ENCODE measurements at regions not wholly inside any gene's neighbourhood (a gene's known extent, or its start where the extent isn't known, plus 50 kb on each side); places are given as distances from the start of the nearest gene placed in this dataset.

GRCh38 chr18:45151645-45152044 is 463.6 kb upstream of the SLC14A2 start:
- TF ChIP-seq CTCF (IDR thresholded peaks at IDR 0.05; ENCODE audit: borderline replicate concordance): no peak
- Histone ChIP-seq H3K9me3 (replicated peaks) (peaks cover under 1% of the 10 kb centered on the region), H3K27ac (replicated peaks) (no peak overlapping the region), H3K4me1 (peaks cover 8% of the 10 kb centered on the region), H3K4me3 (no peak overlapping the region), H3K27me3 (ENCODE audit: low read depth) (no peaks in the 10 kb centered on the region), H3K36me3 (no peaks in the 10 kb centered on the region)
- DNase-seq: no peak
- intact Hi-C loops (cut with micrococcal nuclease): no loop called here

GRCh38 chr18:45155526-45155925 is 459.8 kb upstream of the SLC14A2 start:
- intact Hi-C loops (cut with micrococcal nuclease): no loop called here
- peaks cover 7% of the 10 kb centered on the region for H3K4me1 ChIP-seq
- no peak for TF ChIP-seq CTCF (IDR thresholded peaks at IDR 0.05; ENCODE audit: borderline replicate concordance)
- H3K4me3 ChIP-seq: no peak overlapping the region
- H3K27ac ChIP-seq (replicated peaks): no peak overlapping the region
- no peaks in the 10 kb centered on the region for H3K36me3 ChIP-seq
- H3K9me3 ChIP-seq (replicated peaks): no peaks in the 10 kb centered on the region
- H3K27me3 ChIP-seq (ENCODE audit: low read depth): no peaks in the 10 kb centered on the region
- DNase-seq: no peak

DNA sequence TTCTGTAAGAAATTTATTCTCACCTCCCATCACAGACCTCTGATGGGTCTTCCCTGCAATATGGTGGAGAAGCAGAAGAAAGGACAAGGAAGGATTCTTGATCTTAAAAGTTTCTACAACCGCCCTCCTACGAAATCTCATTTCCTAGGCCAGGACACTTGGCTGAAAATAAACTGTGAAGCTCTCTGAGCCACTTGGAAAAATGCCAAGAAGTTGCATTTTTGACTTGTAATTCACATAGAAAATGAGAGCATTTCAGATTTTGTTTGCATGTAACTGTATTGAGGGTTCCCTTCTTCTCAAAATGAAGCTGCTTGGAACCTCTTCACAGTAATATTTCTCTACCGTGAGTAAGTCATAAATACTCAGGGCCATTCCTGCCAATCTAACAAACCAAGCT is 458.3 kb upstream of the SLC14A2 start:
- Histone ChIP-seq H3K36me3 (no peaks in the 10 kb centered on the region), H3K9me3 (replicated peaks) (no peaks in the 10 kb centered on the region), H3K27ac (replicated peaks) (no peak overlapping the region), H3K4me3 (no peak overlapping the region), H3K27me3 (ENCODE audit: low read depth) (no peaks in the 10 kb centered on the region), H3K4me1 (peaks cover 7% of the 10 kb centered on the region)
- intact Hi-C loops (cut with micrococcal nuclease): no loop called here
- DNase-seq: no peak
- no peak for TF ChIP-seq CTCF (IDR thresholded peaks at IDR 0.05; ENCODE audit: borderline replicate concordance)

GRCh38 chr18:45157576-45157975 is 457.7 kb upstream of the SLC14A2 start:
- H3K36me3 ChIP-seq: no peaks in the 10 kb centered on the region
- H3K4me1 ChIP-seq: peaks cover 7% of the 10 kb centered on the region
- intact Hi-C loops (cut with micrococcal nuclease): no loop called here
- DNase-seq: no peak
- H3K27ac ChIP-seq (replicated peaks): no peak overlapping the region
- H3K4me3 ChIP-seq: no peak overlapping the region
- no peaks in the 10 kb centered on the region for H3K27me3 ChIP-seq (ENCODE audit: low read depth)
- H3K9me3 ChIP-seq (replicated peaks): no peaks in the 10 kb centered on the region
- TF ChIP-seq CTCF (IDR thresholded peaks at IDR 0.05; ENCODE audit: borderline replicate concordance): no peak

- intact Hi-C loops (cut with micrococcal nuclease): no loop called here
- Histone ChIP-seq H3K27me3 (ENCODE audit: low read depth) (no peaks in the 10 kb centered on the region), H3K4me1 (peaks cover 5% of the 10 kb centered on the region), H3K36me3 (no peaks in the 10 kb centered on the region), H3K4me3 (no peak overlapping the region), H3K27ac (replicated peaks) (no peak overlapping the region), H3K9me3 (replicated peaks) (no peaks in the 10 kb centered on the region)
- DNase-seq: no peak
- no peak for TF ChIP-seq CTCF (IDR thresholded peaks at IDR 0.05; ENCODE audit: borderline replicate concordance)
These were observed 453.4 kb upstream of the SLC14A2 start for GRCh38 chr18:45161850-45162249.

DNA sequence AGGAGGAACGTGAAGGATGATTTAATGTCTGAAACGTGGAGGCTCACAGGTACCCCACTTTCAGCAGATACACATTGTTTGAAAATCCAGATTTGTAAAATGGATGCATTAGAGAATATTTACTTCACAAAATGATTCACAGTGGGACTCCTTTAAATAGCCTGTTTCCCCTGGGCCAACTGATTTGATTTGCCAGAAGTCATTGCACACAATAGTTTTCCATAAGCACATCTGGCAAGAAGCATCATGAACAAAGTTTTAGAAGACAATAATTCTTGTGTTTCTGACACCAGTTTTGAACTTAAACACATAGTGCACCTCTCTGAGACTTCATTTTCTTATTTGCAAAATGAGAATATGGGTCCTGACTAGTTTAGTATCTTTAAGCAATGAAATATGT is 451.4 kb upstream of the SLC14A2 start:
- intact Hi-C loops (cut with micrococcal nuclease): no loop called here
- H3K4me1 ChIP-seq: no peaks in the 10 kb centered on the region
- H3K4me3 ChIP-seq: no peak overlapping the region
- peaks cover 1% of the 10 kb centered on the region for H3K27me3 ChIP-seq (ENCODE audit: low read depth)
- no peaks in the 10 kb centered on the region for H3K36me3 ChIP-seq
- TF ChIP-seq CTCF (IDR thresholded peaks at IDR 0.05; ENCODE audit: borderline replicate concordance): no peak
- H3K27ac ChIP-seq (replicated peaks): no peak overlapping the region
- DNase-seq: no peak
- H3K9me3 ChIP-seq (replicated peaks): no peaks in the 10 kb centered on the region

Data from left ventricle myocardium inferior (tissue), 1 donor.